ENCODE measurements at regions not wholly inside any gene's neighbourhood (a gene's known extent, or its start where the extent isn't known, plus 50 kb on each side); places are given as distances from the start of the nearest gene placed in this dataset.

DNA sequence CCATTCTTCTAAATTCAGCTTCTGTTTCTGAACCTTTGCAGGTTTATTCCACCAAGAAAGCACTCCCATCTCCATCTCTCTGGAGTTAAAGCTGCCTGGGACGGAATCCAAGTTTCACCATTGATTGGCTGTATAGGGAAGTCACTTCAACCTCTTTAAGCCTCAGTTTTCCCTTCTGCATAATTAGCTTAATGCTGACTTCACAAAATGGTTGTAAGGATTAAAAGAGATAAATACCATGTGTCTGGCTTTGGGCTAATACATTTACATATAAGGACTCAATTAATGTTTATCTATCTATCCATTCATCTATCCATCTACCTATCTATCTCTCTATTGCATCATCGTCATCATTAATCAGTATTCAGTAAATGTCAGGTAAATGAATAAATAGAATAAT, 629.6 kb upstream of the MGMT start:
- H3K27ac ChIP-seq, result no peak overlapping the region
- intact Hi-C loops (cut with DNase I), result no loop called here
- TF ChIP-seq POLR2AphosphoS5 (IDR thresholded peaks at IDR 0.05; ENCODE audit: insufficient read depth in 1 of 2, low read depth in 1 of 2) (no peak), POLR2A (IDR thresholded peaks at IDR 0.05) (no peak)
- TF ChIP-seq, protein P1, sequence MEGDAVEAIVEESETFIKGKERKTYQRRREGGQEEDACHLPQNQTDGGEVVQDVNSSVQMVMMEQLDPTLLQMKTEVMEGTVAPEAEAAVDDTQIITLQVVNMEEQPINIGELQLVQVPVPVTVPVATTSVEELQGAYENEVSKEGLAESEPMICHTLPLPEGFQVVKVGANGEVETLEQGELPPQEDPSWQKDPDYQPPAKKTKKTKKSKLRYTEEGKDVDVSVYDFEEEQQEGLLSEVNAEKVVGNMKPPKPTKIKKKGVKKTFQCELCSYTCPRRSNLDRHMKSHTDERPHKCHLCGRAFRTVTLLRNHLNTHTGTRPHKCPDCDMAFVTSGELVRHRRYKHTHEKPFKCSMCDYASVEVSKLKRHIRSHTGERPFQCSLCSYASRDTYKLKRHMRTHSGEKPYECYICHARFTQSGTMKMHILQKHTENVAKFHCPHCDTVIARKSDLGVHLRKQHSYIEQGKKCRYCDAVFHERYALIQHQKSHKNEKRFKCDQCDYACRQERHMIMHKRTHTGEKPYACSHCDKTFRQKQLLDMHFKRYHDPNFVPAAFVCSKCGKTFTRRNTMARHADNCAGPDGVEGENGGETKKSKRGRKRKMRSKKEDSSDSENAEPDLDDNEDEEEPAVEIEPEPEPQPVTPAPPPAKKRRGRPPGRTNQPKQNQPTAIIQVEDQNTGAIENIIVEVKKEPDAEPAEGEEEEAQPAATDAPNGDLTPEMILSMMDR (IDR thresholded peaks at IDR 0.05), result no peak

DNA sequence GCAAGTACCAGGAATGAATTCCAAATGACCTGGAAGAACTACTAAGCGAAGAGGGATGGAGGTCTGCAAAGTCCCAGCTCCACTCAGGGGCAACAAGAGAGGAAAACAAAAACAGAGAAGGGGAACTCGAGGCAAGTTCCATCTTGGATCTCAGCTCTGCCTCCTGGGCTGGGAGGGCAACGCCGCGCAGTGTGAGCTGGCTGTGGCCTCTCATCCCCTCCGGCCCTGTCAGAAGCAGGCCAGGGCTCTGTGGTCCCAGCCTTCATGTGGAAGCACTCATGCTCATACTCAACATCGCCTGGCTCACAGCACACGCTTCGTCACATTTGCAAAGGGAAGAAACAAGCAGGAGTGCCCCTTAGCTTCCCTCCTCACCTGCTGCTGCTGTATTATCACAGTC, 627.9 kb upstream of the MGMT start:
- intact Hi-C loops (cut with DNase I), result no loop called here
- Histone ChIP-seq H3K9me3 (no peaks in the 10 kb centered on the region), H3K27me3 (no peaks in the 10 kb centered on the region), H3K4me3 (no peak overlapping the region), H3K27ac (no peak overlapping the region), H3K4me1 (no peaks in the 10 kb centered on the region), H3K36me3 (no peaks in the 10 kb centered on the region)
- no peak for TF ChIP-seq POLR2A (IDR thresholded peaks at IDR 0.05)
- no peak for TF ChIP-seq POLR2AphosphoS5 (IDR thresholded peaks at IDR 0.05; ENCODE audit: insufficient read depth in 1 of 2, low read depth in 1 of 2)
- DNase-seq (ENCODE audit: extremely low spot score in 2 of 2), result no peak

More for the DNA sequence above, 629.6 kb upstream of the MGMT start:
- DNase-seq (ENCODE audit: extremely low spot score in 2 of 2), result no peak
- Histone ChIP-seq H3K36me3 (no peaks in the 10 kb centered on the region), H3K4me3 (no peak overlapping the region), H3K9me3 (no peaks in the 10 kb centered on the region), H3K4me1 (no peaks in the 10 kb centered on the region), H3K27me3 (no peaks in the 10 kb centered on the region)

DNA sequence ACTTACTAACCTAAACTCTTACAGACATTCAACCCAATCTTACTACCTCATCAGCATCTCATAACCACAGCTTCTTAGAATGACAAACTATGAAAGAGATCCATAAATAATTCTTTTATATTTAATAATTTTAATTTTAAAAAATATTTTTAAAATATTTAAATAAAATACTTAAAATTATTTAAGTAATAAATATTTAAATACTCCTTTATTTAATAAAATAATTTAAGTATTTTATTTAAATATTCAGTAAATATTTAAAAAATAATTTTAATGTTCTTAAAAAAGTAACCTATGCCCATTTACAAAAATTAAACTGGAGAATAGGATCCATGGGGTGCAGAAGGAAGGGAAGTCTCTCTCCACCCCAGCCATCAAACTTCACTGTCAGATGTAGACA, 627.3 kb upstream of the MGMT start:
- Histone ChIP-seq H3K27ac (no peak overlapping the region), H3K4me1 (no peaks in the 10 kb centered on the region), H3K9me3 (no peaks in the 10 kb centered on the region), H3K36me3 (no peaks in the 10 kb centered on the region), H3K27me3 (no peaks in the 10 kb centered on the region), H3K4me3 (no peak overlapping the region)
- no peak for DNase-seq (ENCODE audit: extremely low spot score in 2 of 2)
- intact Hi-C loops (cut with DNase I), result no loop called here
- TF ChIP-seq POLR2A (IDR thresholded peaks at IDR 0.05) (no peak), POLR2AphosphoS5 (IDR thresholded peaks at IDR 0.05; ENCODE audit: insufficient read depth in 1 of 2, low read depth in 1 of 2) (no peak)
- TF ChIP-seq, protein P1 (IDR thresholded peaks at IDR 0.05), result no peak

DNA sequence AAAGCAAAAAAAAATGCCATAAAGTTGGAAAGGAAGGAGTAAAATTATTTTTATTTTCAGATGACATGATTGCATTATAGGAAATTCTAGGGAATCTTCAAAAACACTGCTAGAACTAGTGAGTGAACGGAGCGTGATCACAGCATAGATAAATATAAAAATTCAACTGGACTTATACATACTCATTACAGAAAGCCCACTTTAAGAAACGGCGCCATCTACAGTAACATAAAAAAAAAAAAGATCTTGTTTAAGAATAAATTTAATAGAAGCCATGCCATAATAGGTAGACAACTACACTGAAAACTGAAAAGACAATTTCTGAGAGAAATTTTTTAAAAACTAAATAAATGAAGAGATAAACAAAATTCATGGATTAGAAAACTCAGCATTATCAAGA, 623.1 kb upstream of the MGMT start:
- H3K9me3 ChIP-seq, result no peaks in the 10 kb centered on the region
- H3K27me3 ChIP-seq, result no peaks in the 10 kb centered on the region
- intact Hi-C loops (cut with DNase I), result no loop called here
- H3K27ac ChIP-seq, result no peak overlapping the region
- H3K36me3 ChIP-seq, result no peaks in the 10 kb centered on the region
- DNase-seq (ENCODE audit: extremely low spot score in 2 of 2), result no peak
- H3K4me3 ChIP-seq, result no peak overlapping the region
- TF ChIP-seq, protein P1 (IDR thresholded peaks at IDR 0.05), result no peak
- TF ChIP-seq POLR2AphosphoS5 (IDR thresholded peaks at IDR 0.05; ENCODE audit: insufficient read depth in 1 of 2, low read depth in 1 of 2), result no peak
- no peak for TF ChIP-seq POLR2A (IDR thresholded peaks at IDR 0.05)
- no peaks in the 10 kb centered on the region for H3K4me1 ChIP-seq

DNA sequence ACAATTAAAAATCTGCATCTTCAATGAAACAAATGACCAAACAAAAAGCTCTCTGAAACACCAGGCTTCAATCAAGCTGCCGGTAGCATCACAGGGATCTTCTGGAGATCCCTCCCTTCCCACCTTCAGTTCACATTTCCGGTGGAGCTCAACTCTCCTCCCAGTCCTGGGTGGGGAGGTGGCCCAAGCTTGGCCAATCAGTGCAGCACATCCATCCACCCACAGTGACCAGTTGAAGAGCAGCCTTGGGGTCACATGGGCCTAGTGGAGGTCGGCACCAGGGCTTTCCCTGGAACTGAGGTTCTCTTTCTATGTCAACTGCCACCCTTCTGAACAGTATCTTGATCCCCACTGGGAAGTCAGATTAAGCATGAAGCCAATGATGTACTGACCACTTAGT, 620.1 kb upstream of the MGMT start:
- H3K27me3 ChIP-seq, result no peaks in the 10 kb centered on the region
- no peak overlapping the region for H3K27ac ChIP-seq
- H3K4me1 ChIP-seq, result no peaks in the 10 kb centered on the region
- H3K9me3 ChIP-seq, result no peaks in the 10 kb centered on the region
- no peak overlapping the region for H3K4me3 ChIP-seq
- intact Hi-C loops (cut with DNase I), result no loop called here
- no peak for TF ChIP-seq POLR2A (IDR thresholded peaks at IDR 0.05)
- TF ChIP-seq POLR2AphosphoS5 (IDR thresholded peaks at IDR 0.05; ENCODE audit: insufficient read depth in 1 of 2, low read depth in 1 of 2), result no peak
- TF ChIP-seq, protein P1 (IDR thresholded peaks at IDR 0.05), result no peak
- no peaks in the 10 kb centered on the region for H3K36me3 ChIP-seq
- DNase-seq (ENCODE audit: extremely low spot score in 2 of 2), result peak in 1 of 2 donors; percentile 43
